ENCODE measurements at regions not wholly inside any gene's neighbourhood (a gene's known extent, or its start where the extent isn't known, plus 50 kb on each side); places are given as distances from the start of the nearest gene placed in this dataset.

GRCh38 chr22:17318817-17319216 lies 50.4 kb upstream of the CECR2 start:
- TF ChIP-seq CTCF (IDR thresholded peaks at IDR 0.05; ENCODE audit: control extremely low read depth in 1 of 3, insufficient read depth in 1 of 3, low read depth in 1 of 3, low read length in 3 of 3) (no peak), POLR2AphosphoS5 (IDR thresholded peaks at IDR 0.05; ENCODE audit: low read depth, low read length) (no peak), SIN3A (conservative IDR thresholded peaks at IDR 0.05 in 1 of 2, IDR thresholded peaks at IDR 0.05 in 1 of 2; ENCODE audit: low read depth in 1 of 2, low read length in 2 of 2) (no peak), RAD21 (IDR thresholded peaks at IDR 0.05 in 1 of 2, conservative IDR thresholded peaks at IDR 0.05 in 1 of 2; ENCODE audit: low read depth in 2 of 2, low read length in 2 of 2) (no peak)

Data from H1 (cell line).